DOHH2 (cell line): ENCODE measurements at regions not wholly inside any gene's neighbourhood (a gene's known extent, or its start where the extent isn't known, plus 50 kb on each side); places are given as distances from the start of the nearest gene placed in this dataset.

Experiments used
- H3F3A ChIP-seq: fragments of 200-600 bp; sonication (generic), shearing (Covaris generic); 2 replicates; pipeline ENCODE4 v1.6.0; 2016; ENCODE audit warnings: antibody characterized with exemption, mild to moderate bottlenecking; ENCODE audit not compliant: control insufficient read depth, insufficient read depth
- H3K27ac ChIP-seq: fragments of 200-600 bp; sonication (generic); 2 replicates; pipeline ENCODE4 v1.5.1; 2014; ENCODE audit warnings: low read depth, mild to moderate bottlenecking, low read length, moderate library complexity
- H3K27me3 ChIP-seq: fragments of 200-600 bp; sonication (generic); 2 replicates; pipeline ENCODE4 v1.6.1; 2014; ENCODE audit warnings: mild to moderate bottlenecking, low read length, mixed read lengths; ENCODE audit not compliant: control insufficient read depth
- H3K36me3 ChIP-seq: fragments of 200-600 bp; sonication (generic); 2 replicates; pipeline ENCODE4 v1.6.1; 2014; ENCODE audit warnings: mild to moderate bottlenecking, low read length, moderate library complexity, mixed read lengths; ENCODE audit not compliant: control insufficient read depth
- H3K4me1 ChIP-seq: fragments of 200-600 bp; sonication (generic); 2 replicates; pipeline ENCODE4 v1.6.1; 2014; ENCODE audit warnings: mild to moderate bottlenecking, low read length, mixed read lengths; ENCODE audit not compliant: control insufficient read depth
- H3K4me2 ChIP-seq: fragments of 200-600 bp; sonication (generic); 2 replicates; pipeline ENCODE4 v1.6.0; 2014; ENCODE audit warnings: mild to moderate bottlenecking, low read length, moderate library complexity
- H3K4me3 ChIP-seq: fragments of 200-600 bp; sonication (generic); 2 replicates; pipeline ENCODE4 v1.5.1; 2014; ENCODE audit warnings: mild to moderate bottlenecking, low read length, mixed read lengths
- H3K79me2 ChIP-seq: fragments of 200-600 bp; sonication (generic); 2 replicates; pipeline ENCODE4 v1.6.1; 2014; ENCODE audit warnings: mild to moderate bottlenecking, low read length, mixed read lengths; ENCODE audit not compliant: control insufficient read depth
- H3K9me2 ChIP-seq: fragments of 200-600 bp; sonication (generic); replicated peaks from 2 replicates; pipeline ENCODE4 v1.6.1; 2014; ENCODE audit warnings: mild to moderate bottlenecking, low read length, mixed read lengths; ENCODE audit not compliant: control insufficient read depth
- H3K9me3 ChIP-seq: fragments of 200-600 bp; sonication (generic); 2 replicates; pipeline ENCODE4 v1.6.1; 2014; ENCODE audit warnings: antibody characterized with exemption, low read length, mixed read lengths; ENCODE audit not compliant: control insufficient read depth, insufficient read depth
- H4K20me1 ChIP-seq: fragments of 200-600 bp; sonication (generic); 2 replicates; pipeline ENCODE4 v1.6.0; 2014; ENCODE audit warnings: low read depth, mild to moderate bottlenecking, antibody characterized with exemption, low read length, moderate library complexity; ENCODE audit not compliant: control insufficient read depth, insufficient read depth
- EZH2phosphoT487 ChIP-seq: fragments of 200-600 bp; sonication (generic); IDR thresholded peaks from 2 replicates; pipeline ENCODE4 v1.6.1; 2017; ENCODE audit warnings: borderline replicate concordance, mild to moderate bottlenecking, antibody characterized with exemption, low read length, moderate library complexity, mixed read lengths
- TF ChIP-seq, protein P1 (sequence below): fragments of 200-600 bp; sonication (generic); IDR thresholded peaks from one replicate; pipeline ENCODE4 v1.5.1; 2014; ENCODE audit warnings: antibody characterized with exemption, mild to moderate bottlenecking, low read depth, low read length; ENCODE audit not compliant: poor library complexity, severe bottlenecking

- H3K4me1 ChIP-seq, result no peaks in the 10 kb centered on the region
- no peaks in the 10 kb centered on the region for H3K9me2 ChIP-seq
- no peak overlapping the region for H3K4me2 ChIP-seq
- no peaks in the 10 kb centered on the region for H3K79me2 ChIP-seq
- no peaks in the 10 kb centered on the region for H3K9me3 ChIP-seq
- no peak for TF ChIP-seq EZH2phosphoT487
- TF ChIP-seq, protein P1, sequence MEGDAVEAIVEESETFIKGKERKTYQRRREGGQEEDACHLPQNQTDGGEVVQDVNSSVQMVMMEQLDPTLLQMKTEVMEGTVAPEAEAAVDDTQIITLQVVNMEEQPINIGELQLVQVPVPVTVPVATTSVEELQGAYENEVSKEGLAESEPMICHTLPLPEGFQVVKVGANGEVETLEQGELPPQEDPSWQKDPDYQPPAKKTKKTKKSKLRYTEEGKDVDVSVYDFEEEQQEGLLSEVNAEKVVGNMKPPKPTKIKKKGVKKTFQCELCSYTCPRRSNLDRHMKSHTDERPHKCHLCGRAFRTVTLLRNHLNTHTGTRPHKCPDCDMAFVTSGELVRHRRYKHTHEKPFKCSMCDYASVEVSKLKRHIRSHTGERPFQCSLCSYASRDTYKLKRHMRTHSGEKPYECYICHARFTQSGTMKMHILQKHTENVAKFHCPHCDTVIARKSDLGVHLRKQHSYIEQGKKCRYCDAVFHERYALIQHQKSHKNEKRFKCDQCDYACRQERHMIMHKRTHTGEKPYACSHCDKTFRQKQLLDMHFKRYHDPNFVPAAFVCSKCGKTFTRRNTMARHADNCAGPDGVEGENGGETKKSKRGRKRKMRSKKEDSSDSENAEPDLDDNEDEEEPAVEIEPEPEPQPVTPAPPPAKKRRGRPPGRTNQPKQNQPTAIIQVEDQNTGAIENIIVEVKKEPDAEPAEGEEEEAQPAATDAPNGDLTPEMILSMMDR, result no peak
- H3F3A ChIP-seq, result no peaks in the 10 kb centered on the region
- H3K36me3 ChIP-seq, result no peaks in the 10 kb centered on the region
- no peaks in the 10 kb centered on the region for H4K20me1 ChIP-seq
- H3K27ac ChIP-seq, result no peak overlapping the region
- no peaks in the 10 kb centered on the region for H3K27me3 ChIP-seq
- H3K4me3 ChIP-seq, result no peak overlapping the region
These were observed 86.8 kb upstream of the TFPI start for GRCh38 chr2:187640926-187641510.

DNA sequence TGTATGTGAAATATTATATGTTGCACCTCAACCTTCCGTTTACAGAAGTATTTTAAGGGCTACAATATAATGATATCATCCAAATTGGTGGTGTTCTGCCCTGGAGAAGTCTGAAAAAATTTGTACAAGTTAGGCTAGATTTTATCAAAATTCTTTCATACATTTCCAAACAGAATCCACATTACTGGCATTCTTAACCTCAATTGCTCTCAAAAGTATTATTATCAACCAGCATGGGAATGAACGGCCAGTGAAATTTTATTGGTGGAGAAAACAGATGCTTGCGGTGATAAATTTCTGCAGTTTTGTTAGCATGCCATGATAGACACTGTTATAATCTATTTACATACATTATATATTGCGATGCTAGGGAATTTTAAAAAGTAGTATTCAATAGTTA lies 88.3 kb upstream of the TFPI start:
- TF ChIP-seq, protein P1, result no peak
- TF ChIP-seq EZH2phosphoT487, result no peak
- Histone ChIP-seq H3K4me2 (no peak overlapping the region), H3K4me3 (no peak overlapping the region), H3K27ac (no peak overlapping the region), H3K79me2 (no peaks in the 10 kb centered on the region), H3F3A (no peaks in the 10 kb centered on the region), H3K9me3 (no peaks in the 10 kb centered on the region), H3K9me2 (no peaks in the 10 kb centered on the region), H4K20me1 (no peaks in the 10 kb centered on the region), H3K36me3 (no peaks in the 10 kb centered on the region), H3K4me1 (no peaks in the 10 kb centered on the region), H3K27me3 (no peaks in the 10 kb centered on the region)

- Histone ChIP-seq H3K4me3 (no peak overlapping the region), H3K9me3 (no peaks in the 10 kb centered on the region), H4K20me1 (no peaks in the 10 kb centered on the region), H3K9me2 (no peaks in the 10 kb centered on the region), H3K4me1 (no peaks in the 10 kb centered on the region), H3K4me2 (no peak overlapping the region), H3K36me3 (no peaks in the 10 kb centered on the region), H3F3A (no peaks in the 10 kb centered on the region), H3K79me2 (no peaks in the 10 kb centered on the region), H3K27ac (no peak overlapping the region), H3K27me3 (no peaks in the 10 kb centered on the region)
- TF ChIP-seq EZH2phosphoT487, result no peak
- TF ChIP-seq, protein P1, result no peak
These were observed 90.3 kb upstream of the TFPI start for GRCh38 chr2:187644486-187644885.
